ENCODE measurements at regions not wholly inside any gene's neighbourhood (a gene's known extent, or its start where the extent isn't known, plus 50 kb on each side); places are given as distances from the start of the nearest gene placed in this dataset.

DNA sequence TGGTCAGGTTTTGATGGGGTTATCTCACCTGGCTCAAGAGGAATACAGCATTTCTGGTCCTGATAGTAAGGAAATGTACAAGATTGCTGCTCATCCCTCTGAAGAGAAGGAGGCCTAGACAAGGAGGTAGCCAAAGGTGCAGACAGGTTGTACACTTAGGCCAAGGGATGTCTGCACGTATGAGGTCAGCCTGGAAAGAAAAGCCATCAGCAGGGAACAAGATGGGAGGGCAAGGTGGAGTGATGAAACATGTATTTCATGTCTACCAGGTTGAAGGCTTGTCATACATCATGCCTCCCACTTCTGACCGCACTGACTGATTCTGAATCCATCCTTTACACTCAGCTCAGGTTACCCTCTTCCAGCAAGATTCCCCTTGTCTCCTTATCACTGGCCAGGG lies 296.8 kb upstream of the VLDLR start:
- TF ChIP-seq ZNF274 (IDR thresholded peaks at IDR 0.05; ENCODE audit: low read depth, low read length) (no peak), YY1 (IDR thresholded peaks at IDR 0.05; ENCODE audit: insufficient read depth, insufficient read length) (no peak)

Data from NT2/D1 (cell line).